IMR-90 (cell line): ENCODE measurements at regions not wholly inside any gene's neighbourhood (a gene's known extent, or its start where the extent isn't known, plus 50 kb on each side); places are given as distances from the start of the nearest gene placed in this dataset.

Experiments used
- ATAC-seq: fragments of 200-7000 bp; cut with Tn5 transposase; 2 replicates; pipeline ENCODE4 v1.9.1; 2020; ENCODE audit warnings: low read depth, mild to moderate bottlenecking, moderate library complexity
- BruUV-seq: library from RNA; stranded (reverse); fragments of 400-500 nt; replicated peaks from 2 replicates; lab custom pipeline; 2021; lab: Mats Ljungman, UMichigan
- CTCF ChIA-PET: fragments of 300-600 bp; formaldehyde crosslinking; extraction: SDS; loops from one replicate; lab custom pipeline; 2021; ENCODE audit warnings: antibody characterized with exemption; lab: Yijun Ruan, JAX
- POLR2A ChIA-PET: fragments of 300-600 bp; sonication (Branson Sonifier 250); formaldehyde crosslinking; loops from one replicate; lab custom pipeline; 2022; ENCODE audit warnings: antibody characterized with exemption; ENCODE audit not compliant: unreplicated experiment; lab: Charles Lee
- DNase-seq: peaks from one replicate; pipeline ENCODE4 v3.0.0; 2013
- H2AFZ ChIP-seq: replicated peaks from 2 replicates; pipeline ENCODE3; 2013; ENCODE audit warnings: low read length, mild to moderate bottlenecking; ENCODE audit not compliant: poor library complexity
- H2AK5ac ChIP-seq: 2 replicates; pipeline ENCODE4 v1.6.1; 2013; ENCODE audit warnings: low read depth, low read length, inconsistent platforms
- H2AK9ac ChIP-seq: replicated peaks from 2 replicates; pipeline ENCODE3; 2013; ENCODE audit warnings: mild to moderate bottlenecking, low read depth, low read length, moderate library complexity; ENCODE audit not compliant: poor library complexity
- H2BK120ac ChIP-seq: 2 replicates; pipeline ENCODE4 v1.6.1; 2013; ENCODE audit warnings: low read depth, low read length, inconsistent platforms
- H2BK15ac ChIP-seq: 3 replicates; pipeline ENCODE4 v1.6.1; 2013; ENCODE audit warnings: low read depth, low read length, inconsistent platforms
- H2BK20ac ChIP-seq: 2 replicates; pipeline ENCODE4 v1.6.1; 2013; ENCODE audit warnings: low read depth, mild to moderate bottlenecking, inconsistent platforms, low read length, moderate library complexity
- H2BK5ac ChIP-seq: 2 replicates; pipeline ENCODE4 v1.6.1; 2013; ENCODE audit warnings: mild to moderate bottlenecking, low read depth, low read length, inconsistent platforms; ENCODE audit not compliant: poor library complexity, severe bottlenecking
- H3K14ac ChIP-seq: replicated peaks from 2 replicates; pipeline ENCODE4 v1.6.1; 2013; ENCODE audit warnings: low read depth, low read length, inconsistent platforms
- H3K18ac ChIP-seq: 2 replicates; pipeline ENCODE4 v1.6.1; 2013; ENCODE audit warnings: low read depth, low read length, control low read depth
- H3K23ac ChIP-seq: 2 replicates; pipeline ENCODE4 v1.6.1; 2013; ENCODE audit warnings: low read depth, low read length, inconsistent platforms
- H3K27ac ChIP-seq: 2 replicates; pipeline ENCODE4 v1.5.1; 2013; ENCODE audit warnings: mild to moderate bottlenecking, control low read depth, low read length; ENCODE audit not compliant: insufficient read depth
- H3K27me3 ChIP-seq: 2 replicates; pipeline ENCODE4 v1.6.1; 2013; ENCODE audit warnings: low read length; ENCODE audit not compliant: control insufficient read depth, insufficient read depth
- H3K36me3 ChIP-seq: 2 replicates; pipeline ENCODE4 v1.6.1; 2013; ENCODE audit warnings: low read length, mixed read lengths; ENCODE audit not compliant: control insufficient read depth, insufficient read depth
- H3K4ac ChIP-seq: 2 replicates; pipeline ENCODE4 v1.6.1; 2013; ENCODE audit warnings: low read depth, low read length, inconsistent platforms
- H3K4me1 ChIP-seq: 2 replicates; pipeline ENCODE4 v1.6.1; 2013; ENCODE audit warnings: low read length, mixed read lengths; ENCODE audit not compliant: control insufficient read depth, insufficient read depth
- H3K4me2 ChIP-seq: 2 replicates; pipeline ENCODE4 v1.6.1; 2013; ENCODE audit warnings: low read depth, mild to moderate bottlenecking, control low read depth, low read length, moderate library complexity
- H3K4me3 ChIP-seq: 2 replicates; pipeline ENCODE4 v1.5.1; 2013; ENCODE audit warnings: low read depth, mild to moderate bottlenecking, control low read depth, low read length, moderate library complexity; ENCODE audit not compliant: insufficient read depth
- H3K56ac ChIP-seq: 2 replicates; pipeline ENCODE4 v1.6.1; 2013; ENCODE audit warnings: low read length, inconsistent platforms; ENCODE audit not compliant: insufficient read depth; ENCODE audit errors: extremely low read depth
- H3K79me1 ChIP-seq, 2 experiments: 2 replicates each; pipeline ENCODE4 v1.6.1; 2013; ENCODE audit warnings: low read length in 2 of 2, inconsistent platforms in 1 of 2, low read depth in 1 of 2
- H3K9ac ChIP-seq: 2 replicates; pipeline ENCODE4 v1.6.1; 2013; ENCODE audit warnings: low read depth, low read length, control low read depth
- H3K9me1 ChIP-seq: 2 replicates; pipeline ENCODE4 v1.6.1; 2013; ENCODE audit warnings: low read length, inconsistent platforms; ENCODE audit not compliant: insufficient read depth
- H3K9me3 ChIP-seq: 2 replicates; pipeline ENCODE4 v1.6.1; 2013; ENCODE audit warnings: low read length; ENCODE audit not compliant: control insufficient read depth, insufficient read depth
- H4K20me1 ChIP-seq: 2 replicates; pipeline ENCODE4 v1.6.1; 2013; ENCODE audit warnings: low read length, inconsistent platforms; ENCODE audit not compliant: insufficient read depth
- H4K5ac ChIP-seq: 2 replicates; pipeline ENCODE4 v1.6.1; 2013; ENCODE audit warnings: mild to moderate bottlenecking, low read depth, low read length, control low read depth
- H4K8ac ChIP-seq, 2 experiments: 2 replicates each; pipeline ENCODE4 v1.6.1; 2013; ENCODE audit warnings: low read depth in 2 of 2, low read length in 2 of 2, control low read depth in 1 of 2, inconsistent platforms in 1 of 2
- H4K91ac ChIP-seq: 2 replicates; pipeline ENCODE4 v1.6.1; 2013; ENCODE audit warnings: low read depth, low read length, inconsistent platforms; ENCODE audit not compliant: insufficient read depth
- CEBPB ChIP-seq: IDR thresholded peaks from 2 replicates; pipeline ENCODE4 v1.6.1; 2012; ENCODE audit warnings: low read depth, low read length, improper control_type of control experiment
- CHD1 ChIP-seq: IDR thresholded peaks from 2 replicates; pipeline ENCODE4 v1.6.1; 2012; ENCODE audit warnings: low read depth, low read length, improper control_type of control experiment
- FOS ChIP-seq: fragments of 150-350 bp; IDR thresholded peaks from 2 replicates; pipeline ENCODE4 v1.6.1; 2016; ENCODE audit warnings: low read depth, low read length
- MAFK ChIP-seq: IDR thresholded peaks from 2 replicates; pipeline ENCODE4 v1.6.1; 2012; ENCODE audit warnings: low read depth, low read length, improper control_type of control experiment
- MAZ ChIP-seq: IDR thresholded peaks from 2 replicates; pipeline ENCODE4 v1.6.1; 2012; ENCODE audit warnings: low read depth, mild to moderate bottlenecking, low read length, improper control_type of control experiment, moderate library complexity, borderline replicate concordance
- MXI1 ChIP-seq: IDR thresholded peaks from 2 replicates; pipeline ENCODE4 v1.6.1; 2012; ENCODE audit warnings: low read depth, mild to moderate bottlenecking, low read length, moderate library complexity, borderline replicate concordance
- NFE2L2 ChIP-seq: fragments of 150-350 bp; IDR thresholded peaks from 2 replicates; pipeline ENCODE4 v1.6.1; 2016; ENCODE audit warnings: low read depth, mild to moderate bottlenecking, low read length
- POLR2A ChIP-seq: IDR thresholded peaks from 2 replicates; pipeline ENCODE4 v1.6.1; 2012; ENCODE audit warnings: mild to moderate bottlenecking, low read depth, low read length
- RCOR1 ChIP-seq: IDR thresholded peaks from 2 replicates; pipeline ENCODE4 v1.6.1; 2012; ENCODE audit warnings: mild to moderate bottlenecking, low read length, improper control_type of control experiment; ENCODE audit not compliant: insufficient replicate concordance
- RFX5 ChIP-seq: IDR thresholded peaks from 2 replicates; pipeline ENCODE4 v1.8.0; 2012; ENCODE audit warnings: low read depth, mild to moderate bottlenecking, low read length, moderate library complexity
- SMC3 ChIP-seq: fragments of 150-350 bp; IDR thresholded peaks from 2 replicates; pipeline ENCODE4 v1.6.1; 2016; ENCODE audit warnings: low read depth, mild to moderate bottlenecking, antibody characterized with exemption, low read length, moderate library complexity
- WGBS, 2 experiments: methylation state at CpG; one replicate each; pipeline versions ENCODE4 v1.1.5 to v1.1.7; 2013; ENCODE audit warnings: missing lambda C conversion rate in 2 of 2; ENCODE audit not compliant: insufficient read length in 1 of 2; ENCODE audit errors: extremely low coverage in 2 of 2; 5-methylcytosine and 5-hydroxymethylcytosine counted together
- dilution Hi-C: fragments of 300-500 bp; cut with HindIII; formaldehyde crosslinking; loops from one replicate; pipeline ENCODE4 v1.14.3; 2018; ENCODE audit warnings: low sequenced_read_pairs; ENCODE audit not compliant: unreplicated experiment
- in situ Hi-C: fragments of 300-500 bp; cut with MboI; formaldehyde crosslinking; loops from 3 replicates; pipeline ENCODE4 v1.14.3; 2019; ENCODE audit warnings: low sequenced_read_pairs, inconsistent platforms, mixed read lengths
- intact Hi-C: fragments of 100-400 bp; cut with micrococcal nuclease; formaldehyde crosslinking; loops from 2 replicates; pipeline ENCODE4 v1.10.0; 2022
- TF ChIP-seq, protein P1 (sequence below): fragments of 150-350 bp; IDR thresholded peaks from 2 replicates; pipeline ENCODE4 v1.6.1; 2016; ENCODE audit warnings: low read depth, mild to moderate bottlenecking, low read length, moderate library complexity, borderline replicate concordance
- TF ChIP-seq, protein P2 (sequence below): fragments of 150-350 bp; IDR thresholded peaks from 2 replicates; pipeline ENCODE4 v1.6.1; 2017; ENCODE audit warnings: mild to moderate bottlenecking, antibody characterized with exemption, low read length, low read depth
- TF ChIP-seq, protein P3 (sequence below): conservative IDR thresholded peaks from 2 replicates; pipeline ENCODE4 v1.5.1; 2012; ENCODE audit warnings: mild to moderate bottlenecking, low read depth, low read length, improper control_type of control experiment

GRCh38 chr12:42804928-42805327, 215.4 kb upstream of the PRICKLE1 start:
- Histone ChIP-seq H3K9me3 (no peaks in the 10 kb centered on the region), H3K9me1 (no peaks in the 10 kb centered on the region; the same call in 1 of the 2 replicates), H3K4me1 (peaks cover 10% of the 10 kb centered on the region), H3K56ac (no peak overlapping the region), H2AK9ac (no peak overlapping the region), H3K27me3 (no peaks in the 10 kb centered on the region), H2BK120ac (no peak overlapping the region), H3K23ac (no peak overlapping the region), H2BK15ac (0 out of 3 replicates have a peak overlapping the region, but pooled peaks have one; percentile 22), H3K4me3 (no peak overlapping the region), H4K91ac (no peak overlapping the region), H2BK5ac (no peak overlapping the region), H3K4me2 (no peak overlapping the region), H3K36me3 (no peaks in the 10 kb centered on the region), H4K5ac (no peak overlapping the region), H4K8ac (no peak overlapping the region), H2AFZ (no peak overlapping the region), H4K20me1 (no peaks in the 10 kb centered on the region), H3K4ac (no peak overlapping the region), H3K27ac (no peak overlapping the region), H2AK5ac (no peak overlapping the region), H3K9ac (no peak overlapping the region), H3K14ac (no peak overlapping the region), H2BK20ac (no peak overlapping the region), H3K79me1 (no peaks in the 10 kb centered on the region), H3K18ac (no peak overlapping the region)
- ATAC-seq (no peak), DNase-seq (no peak)
- ChIA-PET CTCF (no interaction called here), POLR2A (no interaction called here)
- intact Hi-C loops (loop anchor here (10.0 kb wide), 1 partner anchor 220 kb away; the partner anchor contains the start of gene PRICKLE1), dilution Hi-C loops (no loop called here), in situ Hi-C loops (no loop called here)
- no CpG with 5 or more reads among the region's 2 CpGs for WGBS, 2 experiments
- TF ChIP-seq NFE2L2: no peak
- no peak for TF ChIP-seq MXI1
- TF ChIP-seq CHD1: no peak
- TF ChIP-seq RFX5: no peak
- TF ChIP-seq RCOR1: no peak
- no peak for TF ChIP-seq CEBPB
- TF ChIP-seq, protein P1, sequence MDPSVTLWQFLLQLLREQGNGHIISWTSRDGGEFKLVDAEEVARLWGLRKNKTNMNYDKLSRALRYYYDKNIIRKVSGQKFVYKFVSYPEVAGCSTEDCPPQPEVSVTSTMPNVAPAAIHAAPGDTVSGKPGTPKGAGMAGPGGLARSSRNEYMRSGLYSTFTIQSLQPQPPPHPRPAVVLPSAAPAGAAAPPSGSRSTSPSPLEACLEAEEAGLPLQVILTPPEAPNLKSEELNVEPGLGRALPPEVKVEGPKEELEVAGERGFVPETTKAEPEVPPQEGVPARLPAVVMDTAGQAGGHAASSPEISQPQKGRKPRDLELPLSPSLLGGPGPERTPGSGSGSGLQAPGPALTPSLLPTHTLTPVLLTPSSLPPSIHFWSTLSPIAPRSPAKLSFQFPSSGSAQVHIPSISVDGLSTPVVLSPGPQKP: no peak
- TF ChIP-seq FOS: no peak
- no peak for TF ChIP-seq POLR2A
- TF ChIP-seq, protein P2, sequence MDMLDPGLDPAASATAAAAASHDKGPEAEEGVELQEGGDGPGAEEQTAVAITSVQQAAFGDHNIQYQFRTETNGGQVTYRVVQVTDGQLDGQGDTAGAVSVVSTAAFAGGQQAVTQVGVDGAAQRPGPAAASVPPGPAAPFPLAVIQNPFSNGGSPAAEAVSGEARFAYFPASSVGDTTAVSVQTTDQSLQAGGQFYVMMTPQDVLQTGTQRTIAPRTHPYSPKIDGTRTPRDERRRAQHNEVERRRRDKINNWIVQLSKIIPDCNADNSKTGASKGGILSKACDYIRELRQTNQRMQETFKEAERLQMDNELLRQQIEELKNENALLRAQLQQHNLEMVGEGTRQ: no peak
- TF ChIP-seq MAFK: no peak
- TF ChIP-seq, protein P3, sequence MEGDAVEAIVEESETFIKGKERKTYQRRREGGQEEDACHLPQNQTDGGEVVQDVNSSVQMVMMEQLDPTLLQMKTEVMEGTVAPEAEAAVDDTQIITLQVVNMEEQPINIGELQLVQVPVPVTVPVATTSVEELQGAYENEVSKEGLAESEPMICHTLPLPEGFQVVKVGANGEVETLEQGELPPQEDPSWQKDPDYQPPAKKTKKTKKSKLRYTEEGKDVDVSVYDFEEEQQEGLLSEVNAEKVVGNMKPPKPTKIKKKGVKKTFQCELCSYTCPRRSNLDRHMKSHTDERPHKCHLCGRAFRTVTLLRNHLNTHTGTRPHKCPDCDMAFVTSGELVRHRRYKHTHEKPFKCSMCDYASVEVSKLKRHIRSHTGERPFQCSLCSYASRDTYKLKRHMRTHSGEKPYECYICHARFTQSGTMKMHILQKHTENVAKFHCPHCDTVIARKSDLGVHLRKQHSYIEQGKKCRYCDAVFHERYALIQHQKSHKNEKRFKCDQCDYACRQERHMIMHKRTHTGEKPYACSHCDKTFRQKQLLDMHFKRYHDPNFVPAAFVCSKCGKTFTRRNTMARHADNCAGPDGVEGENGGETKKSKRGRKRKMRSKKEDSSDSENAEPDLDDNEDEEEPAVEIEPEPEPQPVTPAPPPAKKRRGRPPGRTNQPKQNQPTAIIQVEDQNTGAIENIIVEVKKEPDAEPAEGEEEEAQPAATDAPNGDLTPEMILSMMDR: no peak
- no peak for TF ChIP-seq MAZ
- TF ChIP-seq SMC3: no peak
- BruUV-seq: no TSS peak
